ENCODE measurements at regions not wholly inside any gene's neighbourhood (a gene's known extent, or its start where the extent isn't known, plus 50 kb on each side); places are given as distances from the start of the nearest gene placed in this dataset.

DNA sequence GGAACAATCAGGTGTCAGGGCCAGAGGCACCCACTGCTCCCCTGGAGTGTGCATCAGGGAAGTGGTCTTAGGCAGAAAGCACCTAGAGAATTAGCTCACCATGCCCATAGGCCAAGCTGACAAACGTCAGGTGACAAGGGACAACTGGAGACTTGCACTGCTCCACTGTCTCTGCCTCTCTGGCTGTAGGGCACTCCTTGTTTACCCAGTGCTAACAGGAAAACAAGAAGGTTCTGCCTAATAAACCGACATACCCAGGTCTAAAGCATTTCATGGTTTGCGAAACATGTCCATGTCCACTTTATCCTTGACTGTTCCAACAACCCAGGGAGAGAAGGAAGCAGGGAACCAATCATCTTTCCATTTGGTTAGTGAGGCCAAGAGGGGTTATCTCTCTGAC is 92.5 kb upstream of the MAMLD1 start:
- TF ChIP-seq ZFX (IDR thresholded peaks at IDR 0.05) (no peak), CTCF (conservative IDR thresholded peaks at IDR 0.05) (no peak)

All from C4-2B (cell line).